C4-2B (cell line): ENCODE measurements at regions not wholly inside any gene's neighbourhood (a gene's known extent, or its start where the extent isn't known, plus 50 kb on each side); places are given as distances from the start of the nearest gene placed in this dataset.
"Not testable (repeated sequence)": the region's sequence is repeated elsewhere in the genome, so short reads cannot be mapped to it uniquely, and the experiment has no call there.

Source experiments
- H3K27ac ChIP-seq: fragments of 450-650 bp; 2 replicates; pipeline ENCODE4 v1.5.1; 2017
- ZFX ChIP-seq: fragments of 450-650 bp; IDR thresholded peaks from 2 replicates; pipeline ENCODE4 v1.6.1; 2017
- TF ChIP-seq, protein P1 (sequence below): fragments of 450-650 bp; conservative IDR thresholded peaks from 2 replicates; pipeline ENCODE4 v1.5.1; 2017; ENCODE audit warnings: mild to moderate bottlenecking

DNA sequence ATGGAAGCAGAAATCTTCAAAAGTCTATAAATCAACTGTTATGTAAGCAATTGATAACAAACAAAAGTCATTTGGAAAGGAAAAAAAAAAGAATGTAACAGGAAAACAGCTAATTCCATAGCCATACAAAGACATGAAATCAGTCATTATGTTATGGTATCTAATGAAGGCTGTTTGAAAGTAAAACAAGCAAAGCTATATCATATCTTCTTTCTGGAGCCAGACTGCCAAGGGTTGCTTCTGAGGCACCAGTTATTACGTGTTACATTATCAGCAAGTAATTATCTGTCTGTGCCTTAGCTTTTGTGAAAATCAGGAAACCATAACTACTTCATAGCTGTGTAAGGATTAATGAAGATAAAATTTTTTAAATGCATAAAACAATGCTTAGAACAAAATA, 480.2 kb downstream of the FAT4 start:
- H3K27ac ChIP-seq: no peak overlapping the region
- no peak for TF ChIP-seq ZFX
- TF ChIP-seq, protein P1, sequence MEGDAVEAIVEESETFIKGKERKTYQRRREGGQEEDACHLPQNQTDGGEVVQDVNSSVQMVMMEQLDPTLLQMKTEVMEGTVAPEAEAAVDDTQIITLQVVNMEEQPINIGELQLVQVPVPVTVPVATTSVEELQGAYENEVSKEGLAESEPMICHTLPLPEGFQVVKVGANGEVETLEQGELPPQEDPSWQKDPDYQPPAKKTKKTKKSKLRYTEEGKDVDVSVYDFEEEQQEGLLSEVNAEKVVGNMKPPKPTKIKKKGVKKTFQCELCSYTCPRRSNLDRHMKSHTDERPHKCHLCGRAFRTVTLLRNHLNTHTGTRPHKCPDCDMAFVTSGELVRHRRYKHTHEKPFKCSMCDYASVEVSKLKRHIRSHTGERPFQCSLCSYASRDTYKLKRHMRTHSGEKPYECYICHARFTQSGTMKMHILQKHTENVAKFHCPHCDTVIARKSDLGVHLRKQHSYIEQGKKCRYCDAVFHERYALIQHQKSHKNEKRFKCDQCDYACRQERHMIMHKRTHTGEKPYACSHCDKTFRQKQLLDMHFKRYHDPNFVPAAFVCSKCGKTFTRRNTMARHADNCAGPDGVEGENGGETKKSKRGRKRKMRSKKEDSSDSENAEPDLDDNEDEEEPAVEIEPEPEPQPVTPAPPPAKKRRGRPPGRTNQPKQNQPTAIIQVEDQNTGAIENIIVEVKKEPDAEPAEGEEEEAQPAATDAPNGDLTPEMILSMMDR: no peak

DNA sequence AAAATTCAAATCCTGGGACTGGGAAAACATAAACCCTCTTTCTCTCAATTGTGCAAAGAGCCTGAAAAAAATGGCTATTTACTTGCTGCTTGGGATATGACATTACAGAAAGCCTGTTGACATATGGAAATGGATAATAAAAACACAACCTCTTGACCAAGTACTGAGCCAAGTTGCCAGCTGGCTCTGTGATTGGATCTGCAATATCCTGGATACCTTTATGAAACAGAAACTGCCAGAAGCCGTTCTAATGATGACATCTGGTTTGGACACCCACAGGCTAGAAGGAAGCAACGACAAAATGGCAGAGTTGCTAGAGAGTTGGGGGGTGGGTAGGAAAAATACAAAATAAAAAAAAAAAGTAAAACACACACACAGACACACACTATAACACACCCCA, 481.4 kb downstream of the FAT4 start:
- no peak overlapping the region for H3K27ac ChIP-seq

DNA sequence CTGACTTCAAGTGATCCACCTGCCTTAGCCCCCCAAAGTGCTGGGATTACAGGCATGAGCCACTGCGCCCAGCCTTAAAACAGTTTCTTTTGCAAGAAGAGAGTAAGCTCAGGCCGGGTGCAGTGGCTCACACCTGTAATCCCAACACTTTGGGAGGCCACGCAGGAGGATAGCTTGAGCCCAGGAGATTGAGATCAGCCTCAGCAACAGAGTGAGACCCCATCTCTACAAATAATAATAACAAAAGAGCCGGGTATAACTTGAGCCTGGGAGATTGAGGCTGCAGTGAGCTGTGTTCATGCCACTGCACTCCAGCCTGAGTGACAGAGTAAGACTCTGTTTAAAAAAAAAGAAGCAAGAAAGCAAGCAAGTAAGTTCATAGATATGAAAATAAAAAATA, 482.9 kb downstream of the FAT4 start:
- H3K27ac ChIP-seq: not testable (repeated sequence)

More for the DNA sequence above, 481.4 kb downstream of the FAT4 start:
- no peak for TF ChIP-seq ZFX
- TF ChIP-seq, protein P1: no peak

DNA sequence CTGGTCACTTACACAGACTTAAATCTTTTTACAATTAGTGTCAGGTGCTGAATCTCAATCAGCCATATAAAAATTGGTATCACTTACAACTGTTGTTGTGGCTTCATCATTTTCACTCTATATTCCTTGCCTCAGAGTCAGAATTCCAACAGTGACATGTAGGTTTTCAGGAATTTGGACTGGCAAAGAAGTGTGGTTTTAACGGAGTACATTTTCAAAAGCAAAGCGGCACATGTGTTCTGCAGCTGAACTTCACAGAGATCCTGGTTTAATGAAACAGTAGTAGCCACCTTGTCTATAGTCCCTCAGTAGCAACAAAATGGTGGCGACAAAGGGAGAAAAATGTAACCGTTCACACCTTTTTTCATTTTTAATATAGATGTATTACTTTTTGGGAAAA, 486.6 kb downstream of the FAT4 start:
- H3K27ac ChIP-seq: no peak overlapping the region
- no peak for TF ChIP-seq ZFX
- TF ChIP-seq, protein P1: no peak

DNA sequence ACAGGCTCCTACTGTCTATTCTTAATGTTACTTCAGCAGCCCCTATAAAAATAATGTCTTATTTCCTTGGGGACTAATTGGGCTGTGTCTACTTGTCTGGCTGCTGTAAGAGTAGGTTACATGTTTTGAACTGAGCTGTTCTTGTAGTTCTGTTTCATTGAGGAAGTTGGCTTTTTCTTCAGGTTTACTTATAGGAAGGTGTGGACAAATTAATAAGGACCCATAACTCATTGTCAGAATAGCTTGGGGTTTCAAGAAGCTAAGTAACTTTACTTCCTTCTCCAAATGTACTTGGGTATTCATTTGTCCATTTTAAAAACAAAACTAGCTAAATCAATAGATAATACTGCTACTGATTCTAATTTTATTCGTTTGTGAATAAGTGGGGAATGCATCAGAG, 487.2 kb downstream of the FAT4 start:
- H3K27ac ChIP-seq: no peak overlapping the region
- TF ChIP-seq, protein P1: no peak
- TF ChIP-seq ZFX: no peak

DNA sequence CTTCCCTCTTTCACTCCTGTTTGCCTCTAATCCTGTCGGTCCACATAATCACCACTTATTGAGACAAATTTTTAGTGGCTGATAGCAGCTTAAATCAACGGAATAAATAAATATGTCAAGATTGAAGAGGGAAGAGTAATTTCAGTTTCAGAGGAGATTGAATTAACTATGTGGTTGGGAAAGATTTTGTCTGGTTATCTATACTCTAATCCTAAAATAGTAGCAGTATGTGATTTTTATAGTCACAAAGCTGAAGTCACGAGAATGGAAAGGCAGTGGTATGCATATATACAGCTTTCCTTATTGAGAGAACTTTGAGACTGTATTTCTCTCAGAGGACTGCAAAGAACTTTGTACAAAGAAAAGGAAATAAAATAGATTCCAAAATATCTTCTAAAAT, 493.3 kb downstream of the FAT4 start:
- H3K27ac ChIP-seq: no peak overlapping the region
- TF ChIP-seq ZFX: no peak
- TF ChIP-seq, protein P1: no peak

DNA sequence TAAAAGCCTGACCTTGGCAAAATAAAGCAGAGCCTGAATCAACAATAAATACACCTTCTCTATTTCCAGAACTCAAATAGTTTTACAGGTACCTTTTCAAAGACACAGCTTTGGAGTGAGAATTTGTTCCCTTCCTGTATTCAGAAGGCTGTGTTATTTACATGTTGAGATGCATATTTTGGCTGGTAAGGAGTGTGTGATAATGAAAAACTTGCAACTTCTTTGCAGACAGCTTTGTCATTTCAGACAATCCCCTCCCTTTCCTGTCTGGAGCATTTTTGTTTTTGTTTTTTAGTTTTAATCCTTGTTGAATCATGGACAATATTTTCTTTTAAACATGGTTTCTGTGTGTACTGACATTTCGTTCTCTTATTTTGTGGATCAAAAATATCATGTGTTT, 493.8 kb downstream of the FAT4 start:
- TF ChIP-seq ZFX: no peak
- TF ChIP-seq, protein P1: no peak
- no peak overlapping the region for H3K27ac ChIP-seq

DNA sequence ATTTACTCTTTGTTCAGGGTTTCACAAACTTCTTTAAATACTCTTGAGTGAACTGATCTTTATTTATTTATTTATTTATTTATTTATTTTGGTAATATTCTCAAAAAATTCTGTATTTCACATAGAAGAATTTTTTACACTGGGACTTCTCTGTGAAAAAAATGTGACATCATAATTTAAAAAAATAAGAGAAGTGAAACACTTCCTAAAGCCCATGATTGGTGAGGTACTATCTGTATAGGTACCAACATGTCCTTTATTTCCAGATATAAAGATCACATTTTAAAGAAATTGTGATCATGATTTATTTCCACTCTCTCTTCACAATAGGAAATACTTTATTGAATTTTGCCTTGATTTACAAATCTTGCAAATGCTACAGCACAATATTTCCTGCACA, 497.1 kb downstream of the FAT4 start:
- TF ChIP-seq, protein P1: no peak
- TF ChIP-seq ZFX: no peak

More for the DNA sequence above, 497.1 kb downstream of the FAT4 start:
- H3K27ac ChIP-seq: no peak overlapping the region
